ENCODE measurements at regions not wholly inside any gene's neighbourhood (a gene's known extent, or its start where the extent isn't known, plus 50 kb on each side); places are given as distances from the start of the nearest gene placed in this dataset.

DNA sequence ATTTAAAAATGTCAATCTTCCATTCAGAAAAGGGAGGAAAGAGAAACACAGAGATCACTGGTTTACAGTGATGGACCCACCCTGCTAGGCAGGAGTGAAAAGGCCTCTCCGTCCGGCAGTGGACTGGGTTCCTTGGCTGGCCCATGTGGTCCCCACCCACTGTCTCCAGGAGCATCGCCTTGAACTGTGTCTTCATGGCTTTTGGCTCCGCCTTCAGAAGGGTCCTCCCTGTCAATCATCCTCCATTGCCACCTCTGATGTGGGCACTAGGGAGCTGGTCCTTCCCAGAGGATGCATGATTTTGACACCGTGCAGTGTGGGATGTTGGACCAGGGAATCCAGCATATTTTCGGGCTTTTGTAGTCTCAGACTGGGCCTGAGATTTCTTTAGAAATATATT lies 58.2 kb upstream of the B3GAT1 start:
- TF ChIP-seq ZNF384 (IDR thresholded peaks at IDR 0.05) (no peak), TARDBP (IDR thresholded peaks at IDR 0.05) (no peak), SUZ12 (IDR thresholded peaks at IDR 0.05) (no peak)
